Nephron (organoid): ENCODE measurements at regions not wholly inside any gene's neighbourhood (a gene's known extent, or its start where the extent isn't known, plus 50 kb on each side); places are given as distances from the start of the nearest gene placed in this dataset.

Experiments used
- H3K27ac Mint-ChIP-seq, 3 experiments: 2 replicates each; pipeline ENCODE4 v1.8.0; 2020; ENCODE audit warnings: mixed read lengths in 3 of 3, mild to moderate bottlenecking in 2 of 3, moderate library complexity in 1 of 3
- H3K27me3 Mint-ChIP-seq: 2 replicates; pipeline ENCODE4 v1.8.0; 2021; ENCODE audit warnings: low read depth, mild to moderate bottlenecking, moderate library complexity, mixed read lengths
- H3K36me3 Mint-ChIP-seq: 2 replicates; pipeline ENCODE4 v1.8.0; 2020; ENCODE audit warnings: low read depth, mixed read lengths
- H3K4me1 Mint-ChIP-seq: 2 replicates; pipeline ENCODE4 v1.8.0; 2020; ENCODE audit warnings: mixed read lengths
- H3K4me3 Mint-ChIP-seq, 3 experiments: 2 replicates each; pipeline ENCODE4 v1.8.0; 2020; ENCODE audit warnings: mild to moderate bottlenecking in 3 of 3, mixed read lengths in 3 of 3, moderate library complexity in 2 of 3
- H3K9me3 Mint-ChIP-seq: 2 replicates; pipeline ENCODE4 v1.8.0; 2020; ENCODE audit warnings: mixed read lengths
- TF ChIP-seq, protein P1 (sequence below), 3 experiments: fragments of 200-600 bp; sonication (generic); IDR thresholded peaks; one replicate each; pipeline ENCODE4 v1.5.0; 2021; ENCODE audit warnings: antibody characterized with exemption in 3 of 3; ENCODE audit not compliant: unreplicated experiment in 3 of 3

GRCh38 chr10:126787201-126787600 lies 116.7 kb upstream of the C10orf90 start:
- no peak overlapping the region for H3K27ac Mint-ChIP-seq
- no peaks in the 10 kb centered on the region for H3K36me3 Mint-ChIP-seq
- TF ChIP-seq, protein P1, sequence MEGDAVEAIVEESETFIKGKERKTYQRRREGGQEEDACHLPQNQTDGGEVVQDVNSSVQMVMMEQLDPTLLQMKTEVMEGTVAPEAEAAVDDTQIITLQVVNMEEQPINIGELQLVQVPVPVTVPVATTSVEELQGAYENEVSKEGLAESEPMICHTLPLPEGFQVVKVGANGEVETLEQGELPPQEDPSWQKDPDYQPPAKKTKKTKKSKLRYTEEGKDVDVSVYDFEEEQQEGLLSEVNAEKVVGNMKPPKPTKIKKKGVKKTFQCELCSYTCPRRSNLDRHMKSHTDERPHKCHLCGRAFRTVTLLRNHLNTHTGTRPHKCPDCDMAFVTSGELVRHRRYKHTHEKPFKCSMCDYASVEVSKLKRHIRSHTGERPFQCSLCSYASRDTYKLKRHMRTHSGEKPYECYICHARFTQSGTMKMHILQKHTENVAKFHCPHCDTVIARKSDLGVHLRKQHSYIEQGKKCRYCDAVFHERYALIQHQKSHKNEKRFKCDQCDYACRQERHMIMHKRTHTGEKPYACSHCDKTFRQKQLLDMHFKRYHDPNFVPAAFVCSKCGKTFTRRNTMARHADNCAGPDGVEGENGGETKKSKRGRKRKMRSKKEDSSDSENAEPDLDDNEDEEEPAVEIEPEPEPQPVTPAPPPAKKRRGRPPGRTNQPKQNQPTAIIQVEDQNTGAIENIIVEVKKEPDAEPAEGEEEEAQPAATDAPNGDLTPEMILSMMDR (IDR thresholded peaks at IDR 0.05; ENCODE audit: unreplicated experiment in 3 of 3) = no peak
- no peak overlapping the region for H3K4me3 Mint-ChIP-seq
- H3K9me3 Mint-ChIP-seq = peaks cover 7% of the 10 kb centered on the region
- H3K4me1 Mint-ChIP-seq = no peaks in the 10 kb centered on the region
- H3K27me3 Mint-ChIP-seq = peaks cover 7% of the 10 kb centered on the region

DNA sequence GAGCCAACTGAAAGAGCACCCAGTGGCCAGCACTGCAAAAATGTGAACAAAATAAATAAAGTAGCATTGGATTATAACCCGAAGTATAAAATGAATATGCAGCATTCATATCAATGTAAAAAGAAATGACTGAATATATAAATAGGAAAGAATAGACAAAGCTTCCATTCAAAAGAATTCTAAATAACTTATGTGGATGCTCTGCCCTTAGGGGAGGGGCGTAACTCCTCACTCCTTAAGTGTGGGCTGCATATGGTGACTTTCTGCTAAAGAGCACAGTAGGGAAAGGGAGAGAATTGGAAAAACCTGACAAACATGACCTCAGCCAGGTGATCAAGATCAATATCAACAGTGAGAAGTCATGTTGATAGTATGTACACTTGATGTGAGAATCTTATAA lies 109.9 kb upstream of the DOCK1 start:
- no peak overlapping the region for H3K27ac Mint-ChIP-seq
- no peaks in the 10 kb centered on the region for H3K36me3 Mint-ChIP-seq
- TF ChIP-seq, protein P1 (IDR thresholded peaks at IDR 0.05; ENCODE audit: unreplicated experiment in 3 of 3) = no peak
- no peak overlapping the region for H3K4me3 Mint-ChIP-seq
- H3K9me3 Mint-ChIP-seq = peaks cover 26% of the 10 kb centered on the region
- H3K27me3 Mint-ChIP-seq = peaks cover 6% of the 10 kb centered on the region
- H3K4me1 Mint-ChIP-seq = no peaks in the 10 kb centered on the region

GRCh38 chr10:126798649-126799048 lies 106.6 kb upstream of the DOCK1 start:
- Mint-ChIP-seq H3K27ac (no peak overlapping the region), H3K4me3 (no peak overlapping the region), H3K27me3 (peaks cover 6% of the 10 kb centered on the region), H3K4me1 (no peaks in the 10 kb centered on the region), H3K9me3 (peaks cover 11% of the 10 kb centered on the region), H3K36me3 (no peaks in the 10 kb centered on the region)
- TF ChIP-seq, protein P1 (IDR thresholded peaks at IDR 0.05; ENCODE audit: unreplicated experiment in 3 of 3) = no peak

- Mint-ChIP-seq H3K27me3 (peaks cover 6% of the 10 kb centered on the region), H3K9me3 (no peaks in the 10 kb centered on the region)
Measured at GRCh38 chr10:126803394-126803793, 101.8 kb upstream of the DOCK1 start.

DNA sequence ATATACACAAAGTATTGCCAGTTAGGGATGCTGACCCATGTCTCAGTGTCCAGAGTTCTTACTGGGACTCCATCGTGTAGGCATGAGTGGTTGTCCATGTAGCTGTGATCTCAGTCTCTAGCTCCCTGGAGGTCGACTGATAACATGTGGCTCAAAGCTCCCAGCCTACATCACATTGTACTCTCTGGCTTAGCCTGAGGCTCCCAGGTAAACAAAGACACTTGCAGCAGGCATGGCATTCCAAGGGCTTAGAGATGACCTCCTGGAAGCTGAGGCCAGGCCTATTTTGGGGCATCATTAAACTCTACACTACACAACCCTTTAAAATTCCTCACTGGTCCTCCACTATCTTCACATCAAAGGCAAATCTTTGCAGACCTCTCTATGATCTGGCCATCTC lies 100.8 kb upstream of the DOCK1 start:
- H3K9me3 Mint-ChIP-seq = peaks cover 2% of the 10 kb centered on the region
- no peak overlapping the region for H3K4me3 Mint-ChIP-seq
- no peaks in the 10 kb centered on the region for H3K36me3 Mint-ChIP-seq
- TF ChIP-seq, protein P1 (IDR thresholded peaks at IDR 0.05; ENCODE audit: unreplicated experiment in 3 of 3) = no peak
- no peaks in the 10 kb centered on the region for H3K27me3 Mint-ChIP-seq
- H3K4me1 Mint-ChIP-seq = no peaks in the 10 kb centered on the region
- H3K27ac Mint-ChIP-seq = no peak overlapping the region

More at GRCh38 chr10:126803394-126803793, 101.8 kb upstream of the DOCK1 start:
- TF ChIP-seq, protein P1 (IDR thresholded peaks at IDR 0.05; ENCODE audit: unreplicated experiment in 3 of 3) = no peak
- H3K4me1 Mint-ChIP-seq = no peaks in the 10 kb centered on the region
- H3K27ac Mint-ChIP-seq = no peak overlapping the region
- no peak overlapping the region for H3K4me3 Mint-ChIP-seq
- H3K36me3 Mint-ChIP-seq = no peaks in the 10 kb centered on the region

- no peaks in the 10 kb centered on the region for H3K4me1 Mint-ChIP-seq
- H3K4me3 Mint-ChIP-seq = no peak overlapping the region
- H3K27ac Mint-ChIP-seq = no peak overlapping the region
- no peaks in the 10 kb centered on the region for H3K36me3 Mint-ChIP-seq
- no peaks in the 10 kb centered on the region for H3K27me3 Mint-ChIP-seq
- TF ChIP-seq, protein P1 (IDR thresholded peaks at IDR 0.05; ENCODE audit: unreplicated experiment in 3 of 3) = no peak
- peaks cover 12% of the 10 kb centered on the region for H3K9me3 Mint-ChIP-seq
Measured at GRCh38 chr10:126806498-126806897, 98.7 kb upstream of the DOCK1 start.
